ENCODE measurements at regions not wholly inside any gene's neighbourhood (a gene's known extent, or its start where the extent isn't known, plus 50 kb on each side); places are given as distances from the start of the nearest gene placed in this dataset.

GRCh38 chr17:55911186-55911585, 160.3 kb downstream of the PCTP start:
- no peak overlapping the region for H3K4me2 ChIP-seq (ENCODE audit: control insufficient read depth, insufficient read depth)
- no peak overlapping the region for H3K9ac ChIP-seq (ENCODE audit: control insufficient read depth, insufficient read depth, low read length)
- DNase-seq (ENCODE audit: low read depth, low spot score) (no peak), ATAC-seq (no peak), FAIRE-seq (no peak)
- no peaks in the 10 kb centered on the region for H3K27me3 ChIP-seq (replicated peaks in 1 of 2; ENCODE audit: control insufficient read depth in 2 of 2, insufficient read depth in 2 of 2, low read length in 1 of 2)
- intact Hi-C loops (cut with micrococcal nuclease; ENCODE audit: unreplicated experiment) = no loop called here
- H3K79me2 ChIP-seq (ENCODE audit: control insufficient read depth, insufficient read depth, low read length) = no peaks in the 10 kb centered on the region
- H3K9me3 ChIP-seq (replicated peaks; ENCODE audit: control insufficient read depth, insufficient read depth, low read length) = no peaks in the 10 kb centered on the region
- no TSS peak for BruUV-seq (replicated peaks)
- H3K36me3 ChIP-seq (ENCODE audit: control insufficient read depth in 2 of 2, insufficient read depth in 2 of 2, low read length in 1 of 2) = no peaks in the 10 kb centered on the region
- 26% methylated on average over 4 of the region's 4 CpGs for WGBS (ENCODE audit: insufficient coverage, insufficient replicate concordance, low lambda C conversion rate, missing lambda C conversion rate)
- H4K20me1 ChIP-seq (ENCODE audit: control insufficient read depth, insufficient read depth) = no peaks in the 10 kb centered on the region
- H2AFZ ChIP-seq (ENCODE audit: control insufficient read depth, low read depth, low read length) = no peak overlapping the region
- ChIA-PET CTCF (no interaction called here), POLR2A (no interaction called here), RAD21 (ENCODE audit: unreplicated experiment) (no interaction called here), SMC1A (ENCODE audit: uncharacterized antibody, unreplicated experiment) (no interaction called here)
- no peak for TF ChIP-seq IKZF1 (conservative IDR thresholded peaks at IDR 0.05)
- TF ChIP-seq RAD21 (IDR thresholded peaks at IDR 0.05; ENCODE audit: insufficient read depth, low read depth, low read length) = no peak
- TF ChIP-seq SMAD5 (IDR thresholded peaks at IDR 0.05; ENCODE audit: low read depth) = no peak
- no peak for TF ChIP-seq WRNIP1 (IDR thresholded peaks at IDR 0.05; ENCODE audit: borderline replicate concordance, low read depth, low read length)
- TF ChIP-seq CHD2 (IDR thresholded peaks at IDR 0.05; ENCODE audit: borderline replicate concordance, low read depth, low read length) = no peak
- TF ChIP-seq ZBTB33 (IDR thresholded peaks at IDR 0.05) = no peak
- TF ChIP-seq SIN3A (IDR thresholded peaks at IDR 0.05; ENCODE audit: low read depth, low read length) = no peak
- no peak for TF ChIP-seq HDAC6 (IDR thresholded peaks at IDR 0.05; ENCODE audit: unreplicated experiment)
- no peak for TF ChIP-seq FOXK2 (IDR thresholded peaks at IDR 0.05)
- TF ChIP-seq NRF1 (conservative IDR thresholded peaks at IDR 0.05; ENCODE audit: low read depth, low read length) = no peak
- TF ChIP-seq, protein P1, sequence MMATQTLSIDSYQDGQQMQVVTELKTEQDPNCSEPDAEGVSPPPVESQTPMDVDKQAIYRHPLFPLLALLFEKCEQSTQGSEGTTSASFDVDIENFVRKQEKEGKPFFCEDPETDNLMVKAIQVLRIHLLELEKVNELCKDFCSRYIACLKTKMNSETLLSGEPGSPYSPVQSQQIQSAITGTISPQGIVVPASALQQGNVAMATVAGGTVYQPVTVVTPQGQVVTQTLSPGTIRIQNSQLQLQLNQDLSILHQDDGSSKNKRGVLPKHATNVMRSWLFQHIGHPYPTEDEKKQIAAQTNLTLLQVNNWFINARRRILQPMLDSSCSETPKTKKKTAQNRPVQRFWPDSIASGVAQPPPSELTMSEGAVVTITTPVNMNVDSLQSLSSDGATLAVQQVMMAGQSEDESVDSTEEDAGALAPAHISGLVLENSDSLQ (IDR thresholded peaks at IDR 0.05) = no peak
- no peak for TF ChIP-seq SIX5 (IDR thresholded peaks at IDR 0.05; ENCODE audit: low read depth, low read length, severe bottlenecking)
- TF ChIP-seq SUZ12 (IDR thresholded peaks at IDR 0.05; ENCODE audit: unreplicated experiment) = no peak
- TF ChIP-seq MTA3 (IDR thresholded peaks at IDR 0.05; ENCODE audit: borderline replicate concordance, low read length) = no peak
- no peak for TF ChIP-seq NFYB (IDR thresholded peaks at IDR 0.05; ENCODE audit: insufficient read depth, low read depth, low read length)
- no peak for TF ChIP-seq CREB1 (IDR thresholded peaks at IDR 0.05; ENCODE audit: low read depth)
- no peak for TF ChIP-seq ZBED1 (IDR thresholded peaks at IDR 0.05; ENCODE audit: borderline replicate concordance)
- TF ChIP-seq SRF (IDR thresholded peaks at IDR 0.05; ENCODE audit: low read depth in 2 of 2, low read length in 2 of 2) = no peak
- no peak overlapping the region for H3K27ac ChIP-seq (ENCODE audit: control insufficient read depth, insufficient read depth)
- H3K4me3 ChIP-seq = no peak overlapping the region
- no peaks in the 10 kb centered on the region for H3K4me1 ChIP-seq (ENCODE audit: control insufficient read depth, insufficient read depth, low read length)
- in situ Hi-C loops (cut with MboI) = no loop called here
